Gastrocnemius medialis (tissue), 4 donors: ENCODE measurements at regions not wholly inside any gene's neighbourhood (a gene's known extent, or its start where the extent isn't known, plus 50 kb on each side); places are given as distances from the start of the nearest gene placed in this dataset.

Experiments
- ATAC-seq, 2 donors: fragments of 150-250 bp; one replicate each; pipeline ENCODE4 v1.9.1; 2016
- DNase-seq, 2 donors: peaks; one replicate each; pipeline ENCODE4 v3.0.0-alpha.2; 2019
- H3K27ac ChIP-seq, 4 donors: fragments of 200-600 bp; sonication (generic); 1 replicate in 1 of 4; 2 replicates in 3 of 4; pipeline ENCODE4 v1.5.1; 2016 to 2018; ENCODE audit warnings: mild to moderate bottlenecking in 2 of 4, moderate library complexity in 1 of 4
- H3K27me3 ChIP-seq, 3 donors: fragments of 200-600 bp; sonication (generic) in 2 of 3; 1 replicate in 1 of 3; 2 replicates in 2 of 3; pipeline versions ENCODE4 v1.5.1 to v1.6.0; 2016 to 2019; ENCODE audit warnings: mild to moderate bottlenecking in 1 of 3, moderate library complexity in 1 of 3
- H3K36me3 ChIP-seq, 2 donors: fragments of 200-600 bp; sonication (generic) in 1 of 2; one replicate each; pipeline ENCODE4 v1.5.1; 2017 to 2018
- H3K4me1 ChIP-seq, 2 donors: fragments of 200-600 bp; sonication (generic) in 1 of 2; one replicate each; pipeline ENCODE4 v1.5.1; 2016 to 2017; ENCODE audit warnings: mild to moderate bottlenecking in 2 of 2
- H3K4me3 ChIP-seq, 4 donors: fragments of 200-600 bp; sonication (generic) in 3 of 4; 1 replicate in 1 of 4; 2 replicates in 3 of 4; pipeline ENCODE4 v1.5.1; 2016 to 2019; ENCODE audit warnings: mild to moderate bottlenecking in 2 of 4
- H3K9me3 ChIP-seq, 3 donors: fragments of 200-600 bp; sonication (generic) in 2 of 3; 1 replicate in 1 of 3; 2 replicates in 2 of 3; pipeline ENCODE4 v1.5.1; 2016 to 2019
- POLR2A ChIP-seq, 2 donors: fragments of 450-650 bp; IDR thresholded peaks; one replicate each; pipeline ENCODE4 v1.6.1; 2017; ENCODE audit warnings: antibody characterized with exemption in 2 of 2, mild to moderate bottlenecking in 2 of 2, moderate library complexity in 2 of 2
- in situ Hi-C, 4 donors: fragments of 200-750 bp; cut with MboI; loops; one replicate each; pipeline versions ENCODE4 v1.15.0 to v1.8.0; 2017; ENCODE audit warnings: low sequenced_read_pairs in 4 of 4
- intact Hi-C: fragments of 100-400 bp; cut with DNase I; formaldehyde crosslinking; loops from one replicate; pipeline ENCODE4 v1.15.1; 2023; ENCODE audit warnings: low total_unique reads
- TF ChIP-seq, protein P1 (sequence below), 5 experiments: fragments of 450-650 bp in 3 of 5; fragments of 200-600 bp in 2 of 5; sonication (generic) in 2 of 5; IDR thresholded peaks in 4 of 5; conservative IDR thresholded peaks in 1 of 5; 1 replicate in 4 of 5; 2 replicates in 1 of 5; pipeline ENCODE4 v1.5.1; 2016 to 2019; ENCODE audit warnings: antibody characterized with exemption in 5 of 5, mild to moderate bottlenecking in 3 of 5, moderate library complexity in 3 of 5

- Histone ChIP-seq H3K9me3 (no peaks in the 10 kb centered on the region), H3K27me3 (no peaks in the 10 kb centered on the region), H3K27ac (no peak overlapping the region), H3K36me3 (no peaks in the 10 kb centered on the region), H3K4me1 (no peaks in the 10 kb centered on the region), H3K4me3 (no peak overlapping the region)
- TF ChIP-seq, protein P1, sequence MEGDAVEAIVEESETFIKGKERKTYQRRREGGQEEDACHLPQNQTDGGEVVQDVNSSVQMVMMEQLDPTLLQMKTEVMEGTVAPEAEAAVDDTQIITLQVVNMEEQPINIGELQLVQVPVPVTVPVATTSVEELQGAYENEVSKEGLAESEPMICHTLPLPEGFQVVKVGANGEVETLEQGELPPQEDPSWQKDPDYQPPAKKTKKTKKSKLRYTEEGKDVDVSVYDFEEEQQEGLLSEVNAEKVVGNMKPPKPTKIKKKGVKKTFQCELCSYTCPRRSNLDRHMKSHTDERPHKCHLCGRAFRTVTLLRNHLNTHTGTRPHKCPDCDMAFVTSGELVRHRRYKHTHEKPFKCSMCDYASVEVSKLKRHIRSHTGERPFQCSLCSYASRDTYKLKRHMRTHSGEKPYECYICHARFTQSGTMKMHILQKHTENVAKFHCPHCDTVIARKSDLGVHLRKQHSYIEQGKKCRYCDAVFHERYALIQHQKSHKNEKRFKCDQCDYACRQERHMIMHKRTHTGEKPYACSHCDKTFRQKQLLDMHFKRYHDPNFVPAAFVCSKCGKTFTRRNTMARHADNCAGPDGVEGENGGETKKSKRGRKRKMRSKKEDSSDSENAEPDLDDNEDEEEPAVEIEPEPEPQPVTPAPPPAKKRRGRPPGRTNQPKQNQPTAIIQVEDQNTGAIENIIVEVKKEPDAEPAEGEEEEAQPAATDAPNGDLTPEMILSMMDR (IDR thresholded peaks at IDR 0.05 in 4 of 5, conservative IDR thresholded peaks at IDR 0.05 in 1 of 5): no peak
- TF ChIP-seq POLR2A (IDR thresholded peaks at IDR 0.05): no peak
- DNase-seq (no peak), ATAC-seq (no peak)
- in situ Hi-C loops (no loop called here), intact Hi-C loops (no loop called here)
These were observed 302.9 kb upstream of the MAF start for GRCh38 chr16:79903471-79903870.

DNA sequence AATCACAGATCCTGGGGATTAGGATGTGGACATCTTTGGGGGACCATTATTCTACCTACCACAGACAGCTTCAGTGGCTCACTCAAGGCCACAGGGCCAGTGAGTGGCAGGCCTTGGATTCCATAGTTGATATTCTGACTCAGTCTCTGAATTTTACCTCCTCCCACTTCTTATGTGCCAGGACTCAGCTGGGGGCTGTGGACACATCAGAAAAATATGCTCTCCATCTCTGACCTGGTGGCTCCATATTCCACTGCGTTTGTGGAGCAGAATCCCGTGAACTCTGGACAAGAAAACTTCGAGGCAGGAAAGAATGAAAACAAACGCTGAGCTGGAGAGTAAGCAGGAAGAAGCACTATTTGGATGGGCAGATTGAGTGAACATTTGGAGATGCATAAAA is 301.8 kb upstream of the MAF start:
- no peak overlapping the region for H3K27ac ChIP-seq
- H3K9me3 ChIP-seq: no peaks in the 10 kb centered on the region
- no peaks in the 10 kb centered on the region for H3K27me3 ChIP-seq
- in situ Hi-C loops (no loop called here), intact Hi-C loops (no loop called here)
- no peaks in the 10 kb centered on the region for H3K36me3 ChIP-seq
- H3K4me1 ChIP-seq: no peaks in the 10 kb centered on the region
- no peak for ATAC-seq
- H3K4me3 ChIP-seq: no peak overlapping the region
- TF ChIP-seq, protein P1 (IDR thresholded peaks at IDR 0.05 in 4 of 5, conservative IDR thresholded peaks at IDR 0.05 in 1 of 5): no peak
- no peak for TF ChIP-seq POLR2A (IDR thresholded peaks at IDR 0.05)
- DNase-seq: no peak

DNA sequence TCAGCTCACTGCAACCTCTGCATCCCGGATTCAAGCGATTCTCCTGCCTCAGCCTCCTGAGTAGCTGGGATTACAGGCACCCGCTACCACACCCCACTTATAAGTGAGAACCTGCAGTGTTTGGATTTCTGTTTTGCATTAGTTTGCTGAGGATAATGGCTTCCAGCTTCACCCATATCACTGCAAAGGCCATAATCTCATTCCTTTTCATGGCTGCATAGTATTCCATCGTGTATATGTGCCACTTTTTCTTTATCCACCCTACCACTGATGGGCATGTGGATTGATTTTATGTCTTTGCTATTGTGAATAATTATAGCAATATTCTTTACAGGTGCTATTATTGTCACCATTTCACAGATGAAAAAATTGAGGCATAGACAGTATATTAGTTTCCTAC is 301.0 kb upstream of the MAF start:
- Histone ChIP-seq H3K9me3 (no peaks in the 10 kb centered on the region), H3K4me1 (no peaks in the 10 kb centered on the region), H3K4me3 (no peak overlapping the region), H3K27ac (no peak overlapping the region), H3K27me3 (no peaks in the 10 kb centered on the region), H3K36me3 (no peaks in the 10 kb centered on the region)
- intact Hi-C loops: no loop called here
- no peak for TF ChIP-seq POLR2A (IDR thresholded peaks at IDR 0.05)
- TF ChIP-seq, protein P1 (IDR thresholded peaks at IDR 0.05 in 4 of 5, conservative IDR thresholded peaks at IDR 0.05 in 1 of 5): no peak
- ATAC-seq (no peak), DNase-seq (no peak)
- in situ Hi-C loops: no loop called here

DNA sequence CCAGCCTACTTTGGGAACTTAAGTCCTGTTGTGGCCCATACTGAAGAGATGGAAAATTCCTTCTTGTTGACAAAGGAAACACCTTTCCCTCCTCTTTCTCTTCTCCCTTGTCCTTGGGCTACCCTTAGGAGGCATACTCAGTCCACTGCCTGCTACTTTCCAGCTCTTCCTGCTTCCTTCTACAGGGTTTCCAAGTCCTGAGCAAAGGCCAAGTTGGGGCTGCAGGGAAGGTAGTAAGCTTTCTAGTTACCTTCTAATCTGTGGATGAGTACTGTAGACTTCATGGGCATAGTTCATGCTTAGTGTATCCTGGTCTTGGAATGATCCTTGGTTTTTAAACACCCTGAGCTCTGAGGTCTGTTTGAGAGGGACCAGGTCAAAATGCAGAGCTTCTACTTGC is 299.2 kb upstream of the MAF start:
- Histone ChIP-seq H3K9me3 (no peaks in the 10 kb centered on the region), H3K4me1 (no peaks in the 10 kb centered on the region), H3K27ac (no peak overlapping the region), H3K27me3 (no peaks in the 10 kb centered on the region), H3K4me3 (no peak overlapping the region), H3K36me3 (no peaks in the 10 kb centered on the region)
- intact Hi-C loops: no loop called here
- DNase-seq (no peak), ATAC-seq (no peak)
- in situ Hi-C loops: no loop called here
- TF ChIP-seq, protein P1 (IDR thresholded peaks at IDR 0.05 in 4 of 5, conservative IDR thresholded peaks at IDR 0.05 in 1 of 5): no peak
- TF ChIP-seq POLR2A (IDR thresholded peaks at IDR 0.05): no peak

- Histone ChIP-seq H3K4me1 (no peaks in the 10 kb centered on the region), H3K9me3 (no peaks in the 10 kb centered on the region), H3K4me3 (no peak overlapping the region), H3K27ac (no peak overlapping the region), H3K36me3 (no peaks in the 10 kb centered on the region), H3K27me3 (no peaks in the 10 kb centered on the region)
- in situ Hi-C loops (no loop called here), intact Hi-C loops (no loop called here)
- DNase-seq (no peak), ATAC-seq (no peak)
- TF ChIP-seq, protein P1 (IDR thresholded peaks at IDR 0.05 in 4 of 5, conservative IDR thresholded peaks at IDR 0.05 in 1 of 5): no peak
- no peak for TF ChIP-seq POLR2A (IDR thresholded peaks at IDR 0.05)
These were observed 298.8 kb upstream of the MAF start for GRCh38 chr16:79899316-79899715.
